ENCODE measurements at regions not wholly inside any gene's neighbourhood (a gene's known extent, or its start where the extent isn't known, plus 50 kb on each side); places are given as distances from the start of the nearest gene placed in this dataset.

GRCh38 chr1:4851385-4852065 lies 197.1 kb downstream of the AJAP1 start:
- TF ChIP-seq JUNB (IDR thresholded peaks at IDR 0.05; ENCODE audit: unreplicated experiment) (no peak), CTCF (conservative IDR thresholded peaks at IDR 0.05; ENCODE audit: low read depth in 2 of 2) (no peak), EZH2 (IDR thresholded peaks at IDR 0.05; ENCODE audit: low read depth, unreplicated experiment) (no peak), POLR2AphosphoS5 (IDR thresholded peaks at IDR 0.05; ENCODE audit: low read depth) (no peak), CREB1 (CRISPR knock-in tag; IDR thresholded peaks at IDR 0.05; ENCODE audit: low read depth) (no peak), ETS1 (IDR thresholded peaks at IDR 0.05) (no peak), REST (IDR thresholded peaks at IDR 0.05; ENCODE audit: unreplicated experiment) (no peak), EZH2phosphoT487 (IDR thresholded peaks at IDR 0.05; ENCODE audit: unreplicated experiment) (no peak), ZNF331 (CRISPR knock-in tag; IDR thresholded peaks at IDR 0.05; ENCODE audit: low read depth) (no peak), ZNF114 (CRISPR knock-in tag; IDR thresholded peaks at IDR 0.05) (no peak)
